BLaER1 treated with 17β-estradiol and CSF1 and Interleukin-3, amounts not matched to agents 10 nM and 100 nM (cell line): ENCODE measurements at regions not wholly inside any gene's neighbourhood (a gene's known extent, or its start where the extent isn't known, plus 50 kb on each side); places are given as distances from the start of the nearest gene placed in this dataset.

Source experiments
- H3K27ac ChIP-seq, 11 experiments: shearing (Covaris generic); formaldehyde crosslinking; 2 replicates each; pipeline ENCODE4 v1.8.1; 2022
- H3K27me3 ChIP-seq, 11 experiments: shearing (Covaris generic); formaldehyde crosslinking; 2 replicates each; pipeline ENCODE4 v1.8.1; 2022
- H3K36me3 ChIP-seq, 11 experiments: shearing (Covaris generic); formaldehyde crosslinking; 2 replicates each; pipeline ENCODE4 v1.8.1; 2022
- H3K4me1 ChIP-seq, 10 experiments: shearing (Covaris generic); formaldehyde crosslinking; 2 replicates each; pipeline ENCODE4 v1.8.1; 2022
- H3K4me2 ChIP-seq, 11 experiments: shearing (Covaris generic); formaldehyde crosslinking; 2 replicates each; pipeline ENCODE4 v1.8.1; 2022
- H3K4me3 ChIP-seq, 10 experiments: shearing (Covaris generic); formaldehyde crosslinking; 2 replicates each; pipeline ENCODE4 v1.8.1; 2022
- H3K9ac ChIP-seq, 11 experiments: shearing (Covaris generic); formaldehyde crosslinking; 2 replicates each; pipeline ENCODE4 v1.8.1; 2022
- H3K9me3 ChIP-seq, 11 experiments: shearing (Covaris generic); formaldehyde crosslinking; replicated peaks in 1 of 11; 2 replicates each; pipeline ENCODE4 v1.8.1; 2022
- H4K20me1 ChIP-seq, 11 experiments: shearing (Covaris generic); formaldehyde crosslinking; 2 replicates each; pipeline ENCODE4 v1.8.1; 2022
- Cebpa-rat ChIP-seq, 11 experiments: shearing (Covaris generic); IDR thresholded peaks; 2 replicates each; pipeline ENCODE4 v1.8.1; 2022

GRCh38 chr1:58391056-58391455 is 155.5 kb downstream of the OMA1 start:
- Histone ChIP-seq H3K36me3 (no peaks in the 10 kb centered on the region), H3K4me1 (peaks cover 19 to 32% (median 24%) of the 10 kb centered on the region in 10 experiments; a peak in 19 of 20 replicates), H3K4me3 (no peak overlapping the region), H3K27ac (no peak overlapping the region), H3K27me3 (no peaks in the 10 kb centered on the region), H3K9ac (no peak overlapping the region), H3K4me2 (peak overlapping the region; percentile 17 to 71 (median 45); a peak in 17 of 22 replicates), H4K20me1 (no peaks in the 10 kb centered on the region), H3K9me3 (no peaks in the 10 kb centered on the region)
- TF ChIP-seq Cebpa-rat (IDR thresholded peaks at IDR 0.05): no peak

GRCh38 chr1:58390091-58390490 is 156.4 kb downstream of the OMA1 start:
- no peak overlapping the region for H3K4me3 ChIP-seq
- H3K4me1 ChIP-seq: peaks cover 15 to 24% (median 22%) of the 10 kb centered on the region in 10 experiments; a peak in 19 of 20 replicates
- H3K9me3 ChIP-seq: no peaks in the 10 kb centered on the region
- no peaks in the 10 kb centered on the region for H3K36me3 ChIP-seq
- TF ChIP-seq Cebpa-rat (IDR thresholded peaks at IDR 0.05): no peak
- no peaks in the 10 kb centered on the region for H3K27me3 ChIP-seq
- no peak overlapping the region for H3K27ac ChIP-seq
- H3K4me2 ChIP-seq: no peak overlapping the region; a peak in 1 of 22 replicates
- no peaks in the 10 kb centered on the region for H4K20me1 ChIP-seq
- H3K9ac ChIP-seq: no peak overlapping the region

GRCh38 chr1:58380345-58380744 is 166.2 kb downstream of the OMA1 start:
- Histone ChIP-seq H3K27me3 (no peaks in the 10 kb centered on the region), H3K9ac (no peak overlapping the region), H3K4me3 (no peak overlapping the region), H3K9me3 (peaks cover 4 to 16% (median 8%) of the 10 kb centered on the region in 11 experiments; a peak in 11 of 22 replicates), H4K20me1 (no peaks in the 10 kb centered on the region), H3K4me2 (no peak overlapping the region), H3K36me3 (no peaks in the 10 kb centered on the region), H3K4me1 (peaks cover 0 to 8% (median 0%) of the 10 kb centered on the region in 10 experiments; a peak in 3 of 20 replicates), H3K27ac (no peak overlapping the region)
- no peak for TF ChIP-seq Cebpa-rat (IDR thresholded peaks at IDR 0.05)

GRCh38 chr1:58367217-58367616 is 179.3 kb downstream of the OMA1 start:
- Histone ChIP-seq H3K9me3 (peaks cover 12 to 18% (median 15%) of the 10 kb centered on the region in 11 experiments), H3K4me1 (no peaks in the 10 kb centered on the region), H3K36me3 (peaks cover 0 to 9% (median 0%) of the 10 kb centered on the region in 11 experiments; a peak in 1 of 22 replicates), H3K27ac (no peak overlapping the region), H3K4me2 (no peak overlapping the region), H4K20me1 (no peaks in the 10 kb centered on the region), H3K4me3 (no peak overlapping the region), H3K9ac (no peak overlapping the region), H3K27me3 (no peaks in the 10 kb centered on the region)
- no peak for TF ChIP-seq Cebpa-rat (IDR thresholded peaks at IDR 0.05)

- no peaks in the 10 kb centered on the region for H3K4me1 ChIP-seq
- H3K4me3 ChIP-seq: no peak overlapping the region
- no peaks in the 10 kb centered on the region for H3K9me3 ChIP-seq
- no peaks in the 10 kb centered on the region for H3K36me3 ChIP-seq
- H3K4me2 ChIP-seq: no peak overlapping the region
- H3K9ac ChIP-seq: no peak overlapping the region
- H3K27me3 ChIP-seq: no peaks in the 10 kb centered on the region
- H3K27ac ChIP-seq: no peak overlapping the region
- H4K20me1 ChIP-seq: no peaks in the 10 kb centered on the region
- no peak for TF ChIP-seq Cebpa-rat (IDR thresholded peaks at IDR 0.05)
Measured at GRCh38 chr1:58365328-58365727, 181.2 kb downstream of the OMA1 start.

GRCh38 chr1:58363585-58363984 is 182.9 kb downstream of the OMA1 start:
- no peaks in the 10 kb centered on the region for H3K36me3 ChIP-seq
- no peaks in the 10 kb centered on the region for H3K9me3 ChIP-seq
- no peak overlapping the region for H3K27ac ChIP-seq
- H3K4me3 ChIP-seq: no peak overlapping the region
- no peaks in the 10 kb centered on the region for H4K20me1 ChIP-seq
- no peak overlapping the region for H3K9ac ChIP-seq
- no peaks in the 10 kb centered on the region for H3K27me3 ChIP-seq
- no peak overlapping the region for H3K4me2 ChIP-seq
- H3K4me1 ChIP-seq: no peaks in the 10 kb centered on the region
- TF ChIP-seq Cebpa-rat (IDR thresholded peaks at IDR 0.05): no peak

GRCh38 chr1:58361134-58361533 is 185.4 kb downstream of the OMA1 start:
- Histone ChIP-seq H3K4me3 (no peak overlapping the region), H3K4me2 (no peak overlapping the region), H3K4me1 (no peaks in the 10 kb centered on the region), H3K9me3 (no peaks in the 10 kb centered on the region), H3K36me3 (no peaks in the 10 kb centered on the region), H3K27me3 (no peaks in the 10 kb centered on the region), H3K9ac (no peak overlapping the region), H4K20me1 (no peaks in the 10 kb centered on the region), H3K27ac (no peak overlapping the region)
- TF ChIP-seq Cebpa-rat (IDR thresholded peaks at IDR 0.05): no peak

- H3K9ac ChIP-seq: no peak overlapping the region
- TF ChIP-seq Cebpa-rat (IDR thresholded peaks at IDR 0.05): no peak
- no peaks in the 10 kb centered on the region for H3K36me3 ChIP-seq
- H3K4me3 ChIP-seq: no peak overlapping the region
- H3K9me3 ChIP-seq: no peaks in the 10 kb centered on the region
- no peak overlapping the region for H3K4me2 ChIP-seq
- no peaks in the 10 kb centered on the region for H3K4me1 ChIP-seq
- no peaks in the 10 kb centered on the region for H3K27me3 ChIP-seq
- H4K20me1 ChIP-seq: no peaks in the 10 kb centered on the region
- H3K27ac ChIP-seq: no peak overlapping the region
Measured at GRCh38 chr1:58358346-58358745, 188.2 kb downstream of the OMA1 start.

- no peak overlapping the region for H3K9ac ChIP-seq
- H3K9me3 ChIP-seq: 0 out of 22 replicates have a peak, but pooled peaks cover 0 to under 1% (median 0%) of the 10 kb centered on the region in 11 experiments
- TF ChIP-seq Cebpa-rat (IDR thresholded peaks at IDR 0.05): no peak
- H3K4me3 ChIP-seq: no peak overlapping the region
- H3K4me2 ChIP-seq: no peak overlapping the region
- no peaks in the 10 kb centered on the region for H4K20me1 ChIP-seq
- H3K27me3 ChIP-seq: no peaks in the 10 kb centered on the region
- H3K27ac ChIP-seq: no peak overlapping the region
- H3K4me1 ChIP-seq: no peaks in the 10 kb centered on the region
- no peaks in the 10 kb centered on the region for H3K36me3 ChIP-seq
Measured at GRCh38 chr1:58356402-58356801, 190.1 kb downstream of the OMA1 start.

- H3K36me3 ChIP-seq: no peaks in the 10 kb centered on the region
- H3K4me2 ChIP-seq: no peak overlapping the region
- H3K27me3 ChIP-seq: no peaks in the 10 kb centered on the region
- H3K9me3 ChIP-seq: peaks cover 0 to 10% (median 6%) of the 10 kb centered on the region in 11 experiments; a peak in 8 of 22 replicates
- no peaks in the 10 kb centered on the region for H3K4me1 ChIP-seq
- H3K4me3 ChIP-seq: no peak overlapping the region
- TF ChIP-seq Cebpa-rat (IDR thresholded peaks at IDR 0.05): no peak
- H3K9ac ChIP-seq: no peak overlapping the region
- H4K20me1 ChIP-seq: no peaks in the 10 kb centered on the region
- H3K27ac ChIP-seq: no peak overlapping the region
Measured at GRCh38 chr1:58353168-58353567, 193.4 kb downstream of the OMA1 start.
